Activated T-cell treated with anti-CD3 and anti-CD28 coated beads for 4 hours (primary cell): ENCODE measurements at regions not wholly inside any gene's neighbourhood (a gene's known extent, or its start where the extent isn't known, plus 50 kb on each side); places are given as distances from the start of the nearest gene placed in this dataset.

Experiments used
- DNase-seq: peaks from one replicate; pipeline ENCODE4 v3.0.0-alpha.2; 2020

DNA sequence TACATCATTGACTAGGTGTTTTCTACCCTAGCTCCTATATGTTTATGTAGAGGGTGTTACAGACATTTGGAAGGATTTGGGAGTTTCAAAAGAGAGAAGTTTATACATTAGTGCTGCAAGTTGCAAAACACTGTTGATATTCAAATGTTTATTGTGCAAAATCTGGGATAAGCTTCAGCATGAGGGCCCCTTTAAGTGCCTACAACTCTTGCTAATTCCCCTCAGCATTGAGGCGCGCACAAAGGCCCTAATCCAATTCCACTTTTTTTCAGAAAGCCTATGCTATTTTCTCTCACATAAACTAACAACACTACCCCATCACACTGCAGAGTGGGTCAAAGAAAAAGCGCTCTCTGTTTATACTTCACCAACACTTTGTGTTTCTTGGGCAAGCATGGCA is 208.0 kb downstream of the NR2F2 start:
- no peak for DNase-seq

DNA sequence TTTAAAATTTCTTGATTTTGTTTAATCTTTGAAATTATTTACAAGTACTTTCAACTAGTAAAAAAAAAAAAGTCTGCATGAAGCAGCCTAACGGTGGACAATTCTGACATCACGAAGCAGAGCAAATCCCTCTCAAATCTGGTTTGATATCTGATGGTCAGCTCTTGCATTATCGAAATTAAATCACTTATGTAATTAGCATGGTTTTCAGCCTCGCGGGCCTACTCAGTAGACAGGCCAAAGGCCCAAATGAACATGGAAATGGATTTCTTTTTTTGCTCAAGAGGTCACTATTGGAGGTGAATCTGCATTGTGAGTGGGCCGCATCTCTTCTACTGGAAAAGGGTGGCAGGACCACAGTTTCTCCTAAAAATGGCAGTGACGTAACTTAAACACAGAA is 209.8 kb downstream of the NR2F2 start:
- DNase-seq = no peak

DNA sequence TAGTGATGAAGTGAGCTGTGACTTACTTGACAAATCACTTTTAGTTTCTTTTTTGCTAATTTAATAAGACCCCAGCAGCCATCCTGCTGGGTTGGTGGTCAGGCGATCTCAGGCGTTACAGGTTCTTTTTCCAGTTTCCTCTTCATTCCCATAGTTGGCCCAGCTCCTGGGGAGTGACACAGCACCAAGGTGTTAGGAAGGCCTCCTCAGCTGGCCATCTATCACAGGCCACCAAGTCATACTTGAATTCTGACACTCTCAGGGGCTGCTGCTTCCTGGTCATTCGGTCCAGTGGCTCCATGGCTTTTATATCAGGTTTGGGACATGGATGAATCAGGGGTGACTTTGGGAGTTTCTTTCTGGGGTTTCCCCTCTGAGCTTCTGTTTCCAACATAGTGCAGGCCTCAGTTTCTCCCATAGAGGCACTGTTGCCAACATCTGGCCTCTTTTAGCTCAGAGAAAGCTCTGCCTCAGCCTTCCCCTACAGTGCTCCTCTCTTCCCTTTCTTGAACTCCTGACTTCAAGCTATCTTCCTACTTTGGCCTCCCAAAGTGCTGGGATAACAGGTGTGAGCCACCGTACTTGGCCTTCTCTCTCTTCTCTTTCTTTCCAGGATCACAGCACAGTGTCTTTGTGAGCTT is 211.8 kb downstream of the NR2F2 start:
- no peak for DNase-seq

DNA sequence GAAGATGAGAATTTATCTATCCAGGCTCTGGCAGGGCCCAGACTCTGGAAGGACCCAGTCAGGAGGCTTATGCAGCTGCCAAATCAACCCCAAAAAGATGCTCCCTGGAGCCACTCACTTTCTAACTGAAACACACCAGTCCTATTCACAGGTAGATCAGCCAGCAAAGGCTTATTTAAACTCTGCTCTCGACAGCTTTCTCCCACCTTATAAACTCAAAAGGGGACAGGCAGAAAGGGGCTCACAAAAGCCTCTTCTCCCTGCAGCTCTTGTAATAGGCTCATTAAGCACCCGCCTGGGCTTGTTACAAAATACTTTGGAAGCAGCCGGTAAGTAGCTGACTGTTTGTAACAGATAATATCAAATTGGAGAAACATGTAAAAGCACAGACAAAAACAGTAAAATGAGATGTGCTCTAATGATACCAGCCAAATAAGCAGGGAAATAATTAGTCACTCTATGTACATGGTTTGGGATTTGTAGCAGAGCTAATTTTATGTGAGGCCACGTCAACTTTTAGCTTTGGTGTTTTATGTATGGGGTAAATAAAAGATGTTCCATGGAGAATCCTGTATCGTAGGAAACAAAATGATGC is 213.8 kb downstream of the NR2F2 start:
- DNase-seq = no peak

GRCh38 chr15:96549136-96549535 is 218.6 kb downstream of the NR2F2 start:
- DNase-seq = no peak

DNA sequence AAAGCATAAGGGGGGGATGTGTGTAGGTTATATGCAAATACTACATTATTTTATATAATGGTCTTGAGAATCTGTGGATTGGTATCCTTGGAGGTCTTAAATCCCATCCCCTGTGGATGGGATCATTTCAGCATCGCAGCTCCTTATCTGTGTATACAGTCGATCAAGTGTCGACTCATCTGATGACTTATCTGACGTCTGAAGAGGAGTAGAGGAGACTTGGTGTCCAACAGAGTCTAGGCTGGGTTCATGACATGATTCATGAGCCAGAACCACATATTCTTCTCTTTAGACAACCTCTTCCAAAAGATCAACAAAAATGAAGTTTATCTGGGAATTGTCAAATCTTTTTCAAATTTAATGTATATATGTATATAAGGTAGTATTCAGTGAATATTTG is 220.7 kb downstream of the NR2F2 start:
- DNase-seq = no peak

DNA sequence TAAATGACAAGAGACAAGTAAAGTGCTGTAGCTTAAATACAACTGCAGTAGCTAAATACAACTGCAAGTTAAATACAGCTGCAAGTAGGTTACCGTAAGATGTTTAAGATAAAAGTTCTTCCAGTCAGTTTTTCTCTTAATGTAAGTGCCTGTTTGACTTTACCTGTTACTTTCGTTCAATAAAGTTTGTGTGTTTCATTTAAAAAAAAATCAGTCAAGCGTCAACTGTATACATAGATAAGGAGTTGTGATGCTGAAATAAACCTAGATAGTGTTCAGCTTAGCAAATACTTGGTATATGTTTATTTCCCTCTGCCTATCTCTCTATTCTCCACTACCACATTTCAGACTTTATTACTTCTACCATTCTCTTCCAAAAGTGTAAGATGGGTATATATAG is 221.2 kb downstream of the NR2F2 start:
- DNase-seq = no peak

GRCh38 chr15:96553006-96553405 is 222.5 kb downstream of the NR2F2 start:
- DNase-seq = no peak

- no peak for DNase-seq
These were observed 223.0 kb downstream of the NR2F2 start for GRCh38 chr15:96553451-96553850.

DNA sequence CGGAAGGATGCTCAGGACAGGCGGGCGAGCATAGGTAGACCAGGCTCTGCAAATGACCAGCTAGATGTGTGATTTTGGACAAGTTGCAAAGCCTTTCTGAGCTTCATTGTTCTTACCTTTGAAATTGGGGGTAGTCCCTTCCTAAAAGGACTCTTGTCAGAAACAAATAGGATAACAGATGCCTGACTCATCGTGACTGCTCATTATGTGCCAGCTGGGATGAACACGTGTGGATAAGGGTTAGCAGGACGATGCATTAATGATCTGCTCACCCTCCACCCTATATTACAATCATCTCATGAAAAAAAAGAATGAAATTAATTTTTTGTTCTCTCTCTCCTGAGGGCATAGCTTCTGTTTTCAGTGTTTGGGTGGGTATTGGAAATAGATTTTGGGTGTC is 223.4 kb downstream of the NR2F2 start:
- no peak for DNase-seq

DNA sequence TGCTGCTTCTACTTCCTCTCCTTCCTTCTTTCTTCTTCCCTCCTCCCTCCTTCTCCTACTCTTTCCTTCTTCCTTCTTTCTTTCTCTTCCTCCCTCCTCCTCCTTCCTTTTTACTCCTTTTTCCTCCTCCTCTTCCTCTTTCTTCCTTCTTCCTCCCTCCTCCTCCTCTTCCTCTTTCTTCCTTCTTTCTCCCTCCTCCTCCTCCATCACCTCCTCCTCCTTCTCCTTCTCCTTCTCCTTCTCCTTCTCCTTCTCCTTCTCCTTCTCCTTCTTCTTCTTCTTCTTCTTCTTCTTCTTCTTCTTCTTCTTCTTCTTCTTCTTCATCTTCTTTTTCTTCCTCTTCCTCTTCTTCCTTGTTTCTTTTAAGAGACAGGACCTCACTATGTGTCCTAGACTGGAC is 224.0 kb downstream of the NR2F2 start:
- DNase-seq = no peak

DNA sequence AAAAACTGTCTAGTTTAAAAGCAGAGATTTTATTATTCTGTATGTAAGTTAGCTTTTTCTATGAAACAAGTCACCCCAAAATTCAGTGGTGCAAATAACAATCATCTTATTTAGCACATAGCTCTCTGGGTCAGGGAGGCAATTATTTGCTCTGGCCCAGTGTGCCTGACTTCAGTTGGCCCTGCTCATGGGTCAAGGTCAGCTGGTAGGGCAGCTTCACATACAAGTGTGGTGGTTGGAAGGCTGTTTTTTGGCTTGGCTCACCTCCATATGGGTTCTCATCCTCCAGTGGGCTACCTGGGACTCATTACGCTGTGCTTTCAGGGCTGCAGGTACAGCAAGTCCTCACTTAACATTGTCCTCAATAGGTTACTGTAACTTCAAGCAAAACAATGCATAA is 228.6 kb downstream of the NR2F2 start:
- DNase-seq = no peak

DNA sequence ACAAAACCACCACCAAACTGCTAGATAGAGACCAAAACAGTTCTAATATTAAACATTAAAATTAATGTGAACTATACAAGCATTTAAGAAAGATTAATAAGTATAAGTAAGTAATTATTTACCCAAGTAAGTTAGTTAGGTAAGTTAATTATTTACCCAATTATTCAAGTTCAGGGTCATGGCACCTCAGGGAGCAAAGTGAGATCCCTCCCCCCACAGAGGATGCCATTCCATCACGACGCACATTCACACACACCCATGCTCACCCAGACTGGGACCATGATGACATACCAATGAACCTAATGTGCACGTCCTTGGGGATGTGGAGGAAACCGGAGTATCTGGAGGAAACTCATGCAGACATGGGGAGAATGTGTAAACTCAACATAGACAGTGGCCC is 229.1 kb downstream of the NR2F2 start:
- DNase-seq = no peak

DNA sequence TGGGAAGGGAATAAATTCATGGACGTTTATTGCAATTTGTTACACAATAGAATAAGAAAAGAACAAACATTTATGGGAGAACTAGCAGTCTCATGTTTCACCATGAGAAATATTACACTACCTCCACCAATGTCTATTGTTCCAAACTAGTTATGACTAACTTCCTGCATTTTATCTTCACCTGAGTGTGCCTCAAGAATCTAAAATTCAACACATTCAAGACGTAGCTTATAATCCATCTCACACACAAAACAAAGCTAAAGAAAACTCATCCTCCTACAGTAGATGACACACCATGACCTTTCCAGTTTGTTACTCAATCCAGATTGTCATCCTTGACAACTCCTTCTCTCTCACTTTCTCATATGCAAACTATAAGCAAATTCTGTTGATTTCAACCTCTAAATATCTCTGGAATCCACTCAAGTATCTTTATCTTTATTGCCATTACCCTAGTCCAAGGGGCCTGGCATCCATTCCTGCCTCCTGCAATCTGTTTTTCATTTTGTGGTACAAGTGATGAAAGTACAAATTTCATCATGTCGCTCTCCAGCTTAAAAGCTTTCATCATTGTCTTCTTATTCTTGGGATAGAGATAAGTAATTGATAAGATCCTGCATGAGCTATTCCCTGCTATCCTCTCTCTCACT is 229.9 kb downstream of the NR2F2 start:
- DNase-seq = no peak

- DNase-seq = no peak
These were observed 231.1 kb downstream of the NR2F2 start for GRCh38 chr15:96561593-96561992.

GRCh38 chr15:96564546-96564945 is 234.0 kb downstream of the NR2F2 start:
- DNase-seq = no peak

DNA sequence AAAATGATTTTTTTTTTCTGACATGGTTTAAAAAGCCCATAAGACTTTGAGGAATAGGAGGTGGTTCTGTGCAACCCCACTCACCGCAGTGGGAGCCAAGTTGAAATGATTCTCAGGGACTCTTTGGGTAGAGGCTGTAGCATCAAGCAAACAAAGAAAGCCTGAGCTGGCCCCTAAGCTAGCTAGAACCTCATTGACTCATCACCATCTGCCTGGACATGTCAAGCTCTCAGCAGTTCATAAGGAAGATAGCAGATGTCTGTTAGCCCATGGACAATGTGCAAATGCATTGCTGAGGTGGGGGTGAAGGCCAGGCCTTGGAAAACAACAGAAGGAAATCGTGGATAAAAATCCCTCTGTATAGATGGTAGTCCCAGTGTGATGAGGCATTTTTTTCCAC is 234.8 kb downstream of the NR2F2 start:
- DNase-seq = no peak

GRCh38 chr15:96574782-96575181 is 244.3 kb downstream of the NR2F2 start:
- no peak for DNase-seq

DNA sequence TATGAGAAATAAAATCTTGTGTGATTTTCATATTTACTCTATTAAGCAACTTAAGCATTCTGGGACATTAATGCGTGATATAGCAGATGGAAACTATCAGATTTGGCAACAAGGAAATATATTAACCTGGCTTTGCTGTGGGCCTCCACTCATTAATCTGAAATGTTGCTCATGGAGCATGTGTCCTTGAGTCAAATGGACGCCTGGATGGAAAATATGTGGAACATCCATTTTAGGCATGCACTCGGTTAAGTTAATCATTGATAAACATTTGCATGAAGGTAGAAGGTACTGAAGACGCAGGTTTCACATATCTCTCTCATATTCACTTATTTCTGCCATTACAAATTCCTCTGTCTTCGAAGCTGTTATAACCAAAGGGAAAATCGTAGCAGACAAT is 246.1 kb downstream of the NR2F2 start:
- DNase-seq = no peak

DNA sequence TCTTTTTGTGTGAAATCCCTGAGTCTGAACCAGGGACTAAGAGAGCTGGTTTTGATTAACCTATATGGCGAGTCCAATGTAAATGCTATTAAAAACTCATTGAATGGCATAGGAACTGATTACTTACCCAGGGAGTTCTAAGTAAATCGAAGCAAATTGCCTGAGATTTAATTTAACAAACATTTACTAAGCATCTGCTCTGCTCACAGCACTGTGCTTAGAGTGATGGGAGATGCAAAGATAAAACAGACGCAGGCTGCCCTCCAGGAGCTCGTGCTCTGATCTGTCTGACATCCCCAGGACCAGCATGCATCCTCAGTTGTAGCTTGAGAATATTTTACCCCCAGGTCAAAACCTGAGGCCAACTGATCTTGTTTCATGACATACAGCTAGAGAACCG is 247.9 kb downstream of the NR2F2 start:
- no peak for DNase-seq

DNA sequence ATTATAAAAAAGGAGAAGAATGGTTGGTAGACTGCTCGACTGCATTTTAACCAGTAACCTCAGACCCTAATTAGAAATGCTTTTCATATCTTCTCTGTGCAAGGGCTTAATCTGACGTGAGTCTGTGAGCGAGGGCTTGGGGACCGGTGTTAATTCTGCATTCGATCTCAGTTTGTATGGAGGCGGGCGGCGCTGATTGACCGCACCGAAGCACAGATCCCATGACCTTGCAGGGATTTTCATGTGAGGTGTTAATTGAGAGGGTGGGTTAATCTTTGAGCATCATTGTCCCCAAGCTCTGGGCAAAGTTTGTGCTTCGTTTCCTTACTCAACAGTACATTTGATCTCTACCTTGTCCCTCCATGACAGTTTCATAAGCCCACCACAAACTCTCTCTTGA is 250.9 kb downstream of the NR2F2 start:
- no peak for DNase-seq

DNA sequence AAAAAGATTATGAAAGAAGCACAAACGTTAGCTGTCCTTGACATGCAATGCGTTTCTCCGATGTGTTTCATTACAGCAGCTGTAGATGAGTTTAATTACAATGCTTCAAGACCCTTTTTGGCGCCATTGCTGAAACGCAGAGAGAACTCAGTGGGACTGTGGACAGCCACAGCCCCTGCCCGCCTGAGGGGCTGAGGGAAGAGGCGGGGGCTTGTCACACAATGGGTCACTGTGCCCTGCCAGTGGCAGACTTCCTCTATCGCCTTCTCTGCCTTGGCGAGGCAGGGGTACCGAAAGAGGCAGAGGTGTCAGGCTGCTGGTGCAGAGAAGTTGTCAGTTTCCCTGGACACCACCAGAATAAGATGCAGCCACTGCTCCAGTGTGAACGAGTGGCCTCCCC is 252.0 kb downstream of the NR2F2 start:
- DNase-seq = no peak

- no peak for DNase-seq
These were observed 253.2 kb downstream of the NR2F2 start for GRCh38 chr15:96583671-96584070.

- no peak for DNase-seq
These were observed 255.2 kb downstream of the NR2F2 start for GRCh38 chr15:96585484-96586386.
